Smooth muscle cell (in vitro differentiated cells): ENCODE measurements at regions not wholly inside any gene's neighbourhood (a gene's known extent, or its start where the extent isn't known, plus 50 kb on each side); places are given as distances from the start of the nearest gene placed in this dataset.

Experiments
- DNase-seq: peaks from one replicate; lab custom pipeline; 2025; ENCODE audit not compliant: unreplicated experiment; lab: John Stamatoyannopoulos, UW
- H2AFZ ChIP-seq: fragments of 200-600 bp; sonication (generic); 2 replicates; pipeline ENCODE4 v1.6.0; 2016; ENCODE audit warnings: antibody characterized with exemption, low read depth, mild to moderate bottlenecking
- H3F3A ChIP-seq: fragments of 200-600 bp; sonication (generic); 2 replicates; pipeline ENCODE4 v1.6.0; 2017; ENCODE audit warnings: antibody characterized with exemption, low read depth
- H3K27ac ChIP-seq: fragments of 200-600 bp; sonication (generic); 2 replicates; pipeline ENCODE4 v1.5.1; 2016; ENCODE audit warnings: low read depth, mild to moderate bottlenecking
- H3K27me3 ChIP-seq: fragments of 200-600 bp; sonication (generic); 2 replicates; pipeline ENCODE4 v1.6.1; 2016; ENCODE audit warnings: low read depth, mild to moderate bottlenecking
- H3K36me3 ChIP-seq: fragments of 200-600 bp; sonication (generic); 2 replicates; pipeline ENCODE4 v1.5.1; 2016; ENCODE audit warnings: low read depth
- H3K4me1 ChIP-seq: fragments of 200-600 bp; sonication (generic); 2 replicates; pipeline ENCODE4 v1.5.1; 2016; ENCODE audit warnings: low read depth
- H3K4me2 ChIP-seq: fragments of 200-600 bp; sonication (generic); 2 replicates; pipeline ENCODE4 v1.6.0; 2016; ENCODE audit warnings: mild to moderate bottlenecking
- H3K4me3 ChIP-seq: fragments of 200-600 bp; sonication (generic); 2 replicates; pipeline ENCODE4 v1.5.1; 2016; ENCODE audit warnings: mild to moderate bottlenecking
- H3K79me2 ChIP-seq: fragments of 200-600 bp; sonication (generic); 2 replicates; pipeline ENCODE4 v1.6.0; 2016; ENCODE audit warnings: low read depth, mild to moderate bottlenecking
- H3K9ac ChIP-seq: fragments of 200-600 bp; sonication (generic); 2 replicates; pipeline ENCODE4 v1.6.0; 2016; ENCODE audit warnings: low read depth
- H3K9me3 ChIP-seq: fragments of 200-600 bp; sonication (generic); replicated peaks from 2 replicates; pipeline ENCODE4 v1.5.1; 2016; ENCODE audit warnings: low read depth
- H4K20me1 ChIP-seq: fragments of 200-600 bp; sonication (generic); 2 replicates; pipeline ENCODE4 v1.6.0; 2016; ENCODE audit warnings: low read depth
- whole genome bisulfite sequencing: methylation state at CpG from one replicate; pipeline ENCODE4 v1.1.7; 2016; ENCODE audit warnings: low lambda C conversion rate; 5-methylcytosine and 5-hydroxymethylcytosine counted together
- TF ChIP-seq, protein P1 (sequence below): fragments of 200-600 bp; sonication (generic); IDR thresholded peaks from 2 replicates; pipeline ENCODE4 v1.5.1; 2017; ENCODE audit warnings: borderline replicate concordance, mild to moderate bottlenecking, antibody characterized with exemption; ENCODE audit not compliant: insufficient read depth, poor library complexity, severe bottlenecking

DNA sequence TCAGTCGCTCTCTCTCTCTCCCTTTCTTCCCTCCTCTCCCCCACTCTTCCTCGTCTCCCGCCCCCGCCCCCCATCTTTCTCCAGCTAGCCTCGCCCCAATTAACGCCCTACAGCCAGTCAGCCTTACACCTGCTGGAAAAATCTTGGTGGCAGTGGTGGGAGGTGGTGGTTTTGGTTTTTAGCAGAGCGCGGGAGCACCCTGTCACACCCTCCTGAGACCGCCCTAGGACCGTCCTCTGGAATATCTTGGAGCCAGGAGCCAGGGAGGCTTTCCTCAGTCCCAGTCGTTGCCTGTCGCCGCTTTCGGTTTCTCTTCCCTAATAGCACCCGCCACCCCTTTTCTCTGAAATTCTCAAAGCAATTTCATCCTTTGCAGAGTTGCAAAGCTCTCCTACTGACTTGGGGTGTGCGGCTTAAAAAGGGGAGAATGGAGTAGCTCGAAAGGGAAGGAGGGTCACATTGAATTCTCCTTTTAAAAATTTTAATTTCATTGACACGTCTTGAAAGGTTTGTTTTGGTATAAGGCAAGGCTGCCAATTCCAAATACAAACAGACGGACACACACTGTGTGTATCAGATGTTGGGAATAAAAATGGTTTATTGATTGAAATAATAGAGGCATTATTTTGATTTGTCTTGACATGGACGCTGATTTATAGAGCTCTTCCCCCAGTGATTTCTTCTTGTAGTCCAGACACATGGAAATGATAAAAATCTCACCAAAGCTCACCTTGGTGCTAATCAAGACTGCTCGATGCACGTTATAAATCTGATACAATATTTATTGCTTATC lies 301.3 kb downstream of the PARP8 start:
- no peak for DNase-seq
- H3K9ac ChIP-seq = no peak overlapping the region
- WGBS = 7% methylated on average over 17 of the region's 22 CpGs

DNA sequence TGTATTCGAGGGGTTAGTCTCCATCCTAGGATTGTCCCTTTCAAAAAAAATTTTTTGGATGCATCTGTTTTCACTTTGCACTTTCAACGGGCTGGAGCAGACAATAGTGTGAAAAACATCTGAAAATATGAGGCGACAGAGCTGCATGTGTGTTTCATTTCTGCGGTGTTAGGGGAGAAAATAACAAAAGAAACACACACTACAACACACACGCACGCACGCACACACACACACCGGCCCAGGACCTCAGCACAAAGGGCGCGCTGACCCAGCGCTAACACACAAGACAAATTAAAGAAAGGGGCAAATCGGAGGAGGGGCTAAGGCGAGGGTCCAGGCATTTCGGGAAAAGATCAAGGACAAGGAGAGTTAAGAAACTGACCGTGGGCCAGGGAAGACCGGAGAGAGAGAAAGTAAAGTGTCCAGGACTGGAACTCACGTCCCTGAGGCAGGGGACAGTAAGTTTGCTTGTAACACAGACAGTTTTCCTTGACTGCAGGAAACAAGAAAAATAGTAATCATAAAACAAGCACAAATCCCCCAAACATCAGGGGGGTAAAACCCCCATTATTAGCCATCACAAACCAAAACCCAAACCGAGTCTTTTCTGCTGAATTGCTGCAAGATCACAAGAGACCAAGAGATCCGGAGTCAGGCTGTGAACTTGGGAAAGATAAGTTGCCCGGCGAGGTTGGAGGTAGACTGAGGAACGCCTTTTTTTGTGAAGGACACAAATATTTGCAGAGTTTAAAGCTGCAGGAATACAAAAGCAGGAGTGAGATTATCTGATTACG lies 302.1 kb downstream of the PARP8 start:
- Histone ChIP-seq H3K9me3 (no peaks in the 10 kb centered on the region), H3F3A (no peaks in the 10 kb centered on the region), H3K27ac (no peak overlapping the region), H3K4me1 (peaks cover 39% of the 10 kb centered on the region), H2AFZ (peak overlapping the region; percentile 57), H3K27me3 (peaks cover 95% of the 10 kb centered on the region), H3K36me3 (no peaks in the 10 kb centered on the region), H3K4me2 (peak overlapping the region; percentile 85), H3K9ac (no peak overlapping the region), H4K20me1 (no peaks in the 10 kb centered on the region), H3K4me3 (peak overlapping the region; percentile 40), H3K79me2 (no peaks in the 10 kb centered on the region)
- WGBS = 5% methylated on average over 23 of the region's 23 CpGs
- no peak for DNase-seq
- TF ChIP-seq, protein P1, sequence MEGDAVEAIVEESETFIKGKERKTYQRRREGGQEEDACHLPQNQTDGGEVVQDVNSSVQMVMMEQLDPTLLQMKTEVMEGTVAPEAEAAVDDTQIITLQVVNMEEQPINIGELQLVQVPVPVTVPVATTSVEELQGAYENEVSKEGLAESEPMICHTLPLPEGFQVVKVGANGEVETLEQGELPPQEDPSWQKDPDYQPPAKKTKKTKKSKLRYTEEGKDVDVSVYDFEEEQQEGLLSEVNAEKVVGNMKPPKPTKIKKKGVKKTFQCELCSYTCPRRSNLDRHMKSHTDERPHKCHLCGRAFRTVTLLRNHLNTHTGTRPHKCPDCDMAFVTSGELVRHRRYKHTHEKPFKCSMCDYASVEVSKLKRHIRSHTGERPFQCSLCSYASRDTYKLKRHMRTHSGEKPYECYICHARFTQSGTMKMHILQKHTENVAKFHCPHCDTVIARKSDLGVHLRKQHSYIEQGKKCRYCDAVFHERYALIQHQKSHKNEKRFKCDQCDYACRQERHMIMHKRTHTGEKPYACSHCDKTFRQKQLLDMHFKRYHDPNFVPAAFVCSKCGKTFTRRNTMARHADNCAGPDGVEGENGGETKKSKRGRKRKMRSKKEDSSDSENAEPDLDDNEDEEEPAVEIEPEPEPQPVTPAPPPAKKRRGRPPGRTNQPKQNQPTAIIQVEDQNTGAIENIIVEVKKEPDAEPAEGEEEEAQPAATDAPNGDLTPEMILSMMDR = no peak

More for the DNA sequence above, 301.3 kb downstream of the PARP8 start:
- H3K9me3 ChIP-seq = no peaks in the 10 kb centered on the region
- no peaks in the 10 kb centered on the region for H3K36me3 ChIP-seq
- H3K4me2 ChIP-seq = peak overlapping the region; percentile 85
- no peaks in the 10 kb centered on the region for H3F3A ChIP-seq
- TF ChIP-seq, protein P1 = no peak
- H3K79me2 ChIP-seq = no peaks in the 10 kb centered on the region
- H2AFZ ChIP-seq = no peak overlapping the region
- no peak overlapping the region for H3K27ac ChIP-seq
- no peaks in the 10 kb centered on the region for H4K20me1 ChIP-seq
- peaks cover 93% of the 10 kb centered on the region for H3K27me3 ChIP-seq
- peaks cover 39% of the 10 kb centered on the region for H3K4me1 ChIP-seq
- peak overlapping the region; percentile 40 for H3K4me3 ChIP-seq

DNA sequence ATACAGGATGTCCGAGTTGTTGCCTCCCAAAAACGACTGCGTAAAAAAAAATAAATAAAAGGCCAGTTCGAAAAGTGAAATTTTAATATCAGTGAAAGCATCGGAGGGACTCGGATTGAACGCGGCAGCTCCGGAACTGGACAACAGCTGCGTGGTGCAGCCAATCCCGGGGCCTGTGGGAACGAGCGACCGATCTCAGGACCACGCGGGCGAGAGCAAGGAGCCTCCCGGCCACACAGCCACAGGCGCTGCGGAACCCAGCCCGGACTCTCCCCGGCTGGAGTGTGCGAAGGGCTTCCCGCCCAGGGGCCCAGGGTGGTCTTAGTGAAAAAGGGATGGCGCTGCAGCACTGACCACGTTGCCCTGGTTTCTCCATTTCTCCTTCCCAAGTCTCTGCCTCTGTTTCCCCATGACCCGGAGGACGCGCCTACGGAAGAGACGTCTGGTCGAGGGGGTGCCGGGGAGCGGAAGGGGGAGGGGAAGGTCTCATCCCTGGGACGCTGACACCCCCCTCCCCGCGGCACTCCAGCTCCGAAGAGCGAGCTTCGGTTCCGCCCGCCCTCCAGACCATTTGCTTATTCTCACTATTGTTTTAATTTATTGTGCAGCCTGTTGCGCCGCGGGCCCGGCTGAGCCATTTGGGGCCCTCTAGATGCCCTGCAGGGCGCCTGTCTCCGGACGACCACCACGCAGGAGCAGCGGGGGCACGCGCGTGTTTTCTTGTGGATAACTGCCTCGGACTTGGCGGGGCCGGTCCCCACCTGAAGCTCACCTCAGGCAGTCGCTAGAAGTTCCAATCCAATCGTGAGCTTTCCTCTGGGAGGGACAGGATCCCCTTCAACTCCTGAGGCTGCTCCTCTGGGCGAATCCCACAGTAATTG lies 303.0 kb downstream of the PARP8 start:
- peak overlapping the region; percentile 40 for H3K4me3 ChIP-seq
- H3K4me2 ChIP-seq = peak overlapping the region; percentile 85
- no peaks in the 10 kb centered on the region for H3F3A ChIP-seq
- no peaks in the 10 kb centered on the region for H3K79me2 ChIP-seq
- H2AFZ ChIP-seq = peak overlapping the region; percentile 12
- H3K27me3 ChIP-seq = peaks cover 95% of the 10 kb centered on the region
- no peak overlapping the region for H3K27ac ChIP-seq
- TF ChIP-seq, protein P1 = no peak
- no peaks in the 10 kb centered on the region for H4K20me1 ChIP-seq
- no peak for DNase-seq
- no peak overlapping the region for H3K9ac ChIP-seq
- H3K4me1 ChIP-seq = peaks cover 33% of the 10 kb centered on the region
- no peaks in the 10 kb centered on the region for H3K9me3 ChIP-seq
- H3K36me3 ChIP-seq = no peaks in the 10 kb centered on the region
- WGBS = 2% methylated on average over 60 of the region's 60 CpGs
